ENCODE measurements at regions not wholly inside any gene's neighbourhood (a gene's known extent, or its start where the extent isn't known, plus 50 kb on each side); places are given as distances from the start of the nearest gene placed in this dataset.
"Not testable (repeated sequence)": the region's sequence is repeated elsewhere in the genome, so short reads cannot be mapped to it uniquely, and the experiment has no call there.

GRCh38 chr11:22444076-22444475 is 105.9 kb downstream of the SLC17A6 start:
- no peak overlapping the region for H3K27ac ChIP-seq
- no peaks in the 10 kb centered on the region for H3K36me3 ChIP-seq
- H3K9me3 ChIP-seq: no peaks in the 10 kb centered on the region
- DNase-seq (ENCODE audit: low spot score in 2 of 2): no peak
- H3K4me1 ChIP-seq: no peaks in the 10 kb centered on the region
- H3K4me3 ChIP-seq: no peak overlapping the region
- WGBS, 2 donors: 64 to 65% methylated on average over 2 of the region's 2 CpGs
- no peak for TF ChIP-seq CTCF (IDR thresholded peaks at IDR 0.05)
- TF ChIP-seq EP300 (IDR thresholded peaks at IDR 0.05): no peak
- TF ChIP-seq POLR2A (IDR thresholded peaks at IDR 0.05): no peak
- no peaks in the 10 kb centered on the region for H3K27me3 ChIP-seq

GRCh38 chr11:22441831-22442230 is 103.7 kb downstream of the SLC17A6 start:
- H3K27ac ChIP-seq: no peak overlapping the region
- no peaks in the 10 kb centered on the region for H3K36me3 ChIP-seq
- H3K4me3 ChIP-seq: no peak overlapping the region
- H3K27me3 ChIP-seq: no peaks in the 10 kb centered on the region
- 18 to 38% methylated on average over 1 of the region's 1 CpG for WGBS, 2 donors
- no peaks in the 10 kb centered on the region for H3K4me1 ChIP-seq
- TF ChIP-seq EP300 (IDR thresholded peaks at IDR 0.05) (no peak), POLR2A (IDR thresholded peaks at IDR 0.05) (no peak), CTCF (IDR thresholded peaks at IDR 0.05) (no peak)
- no peaks in the 10 kb centered on the region for H3K9me3 ChIP-seq
- DNase-seq (ENCODE audit: low spot score in 2 of 2): no peak

- not testable (repeated sequence) for H3K36me3 ChIP-seq; H3K4me3 ChIP-seq; H3K27me3 ChIP-seq; H3K27ac ChIP-seq; DNase-seq (ENCODE audit: low spot score in 2 of 2); H3K9me3 ChIP-seq
- 96 to 98% methylated on average over 7 of the region's 7 CpGs for WGBS, 2 donors
- peaks cover 0 to 12% (median 0%) of the 10 kb centered on the region in 4 donors for H3K4me1 ChIP-seq
These were observed 97.4 kb downstream of the SLC17A6 start for GRCh38 chr11:22435582-22435981.

- H3K36me3 ChIP-seq: no peaks in the 10 kb centered on the region
- 91 to 95% methylated on average over 5 of the region's 5 CpGs for WGBS, 2 donors
These were observed 95.3 kb downstream of the SLC17A6 start for GRCh38 chr11:22433517-22433916.

GRCh38 chr11:22433094-22433455 is 94.9 kb downstream of the SLC17A6 start:
- Histone ChIP-seq H3K4me1 (peaks cover 0 to 12% (median 0%) of the 10 kb centered on the region in 4 donors), H3K27me3 (no peaks in the 10 kb centered on the region), H3K27ac (peak overlapping the region in 1 of 4 donors; percentile 34), H3K4me3 (peak overlapping the region; percentile 5 to 49 (median 26)), H3K36me3 (no peaks in the 10 kb centered on the region), H3K9me3 (no peaks in the 10 kb centered on the region)
- TF ChIP-seq CTCF (IDR thresholded peaks at IDR 0.05) (no peak), EP300 (IDR thresholded peaks at IDR 0.05) (no peak), POLR2A (IDR thresholded peaks at IDR 0.05) (no peak)
- 19 to 35% methylated on average over 5 of the region's 5 CpGs for WGBS, 2 donors
- no peak for DNase-seq (ENCODE audit: low spot score in 2 of 2)

More at GRCh38 chr11:22433517-22433916, 95.3 kb downstream of the SLC17A6 start:
- Histone ChIP-seq H3K27ac (no peak overlapping the region), H3K4me1 (peaks cover 0 to 12% (median 0%) of the 10 kb centered on the region in 4 donors), H3K4me3 (no peak overlapping the region), H3K9me3 (no peaks in the 10 kb centered on the region), H3K27me3 (no peaks in the 10 kb centered on the region)
- TF ChIP-seq CTCF (IDR thresholded peaks at IDR 0.05): no peak
- no peak for TF ChIP-seq POLR2A (IDR thresholded peaks at IDR 0.05)
- no peak for TF ChIP-seq EP300 (IDR thresholded peaks at IDR 0.05)
- no peak for DNase-seq (ENCODE audit: low spot score in 2 of 2)
